Left lung (tissue), 4 donors: ENCODE measurements at regions not wholly inside any gene's neighbourhood (a gene's known extent, or its start where the extent isn't known, plus 50 kb on each side); places are given as distances from the start of the nearest gene placed in this dataset.

Experiments
- ATAC-seq: fragments of 200-7000 bp; cut with Tn5 transposase; one replicate; pipeline ENCODE4 v1.9.1; 2020; ENCODE audit warnings: moderate library complexity
- DNase-seq, 4 donors: peaks; one replicate each; pipeline ENCODE4 v3.0.0-alpha.2; 2013 to 2020
- H3K27ac ChIP-seq, 2 donors: fragments of 200-600 bp; sonication (generic) in 1 of 2; one replicate each; pipeline versions ENCODE4 v1.5.0 to v1.8.0; 2020 to 2021
- H3K27me3 ChIP-seq, 2 donors: fragments of 200-600 bp; sonication (generic) in 1 of 2; one replicate each; pipeline versions ENCODE4 v1.5.0 to v1.8.0; 2020 to 2021
- H3K36me3 ChIP-seq, 2 donors: fragments of 200-600 bp; sonication (generic) in 1 of 2; one replicate each; pipeline versions ENCODE4 v1.5.0 to v1.8.0; 2020 to 2021
- H3K4me1 ChIP-seq, 2 donors: fragments of 200-600 bp; one replicate each; pipeline ENCODE4 v1.8.0; 2021
- H3K4me3 ChIP-seq, 2 donors: fragments of 200-600 bp; sonication (generic) in 1 of 2; one replicate each; pipeline versions ENCODE4 v1.5.0 to v1.8.0; 2020 to 2021; ENCODE audit warnings: mild to moderate bottlenecking in 1 of 2
- H3K9me3 ChIP-seq, 2 donors: fragments of 200-600 bp; sonication (generic) in 1 of 2; one replicate each; pipeline versions ENCODE4 v1.5.0 to v1.8.0; 2020 to 2021
- intact Hi-C, 2 donors: fragments of 100-400 bp; cut with DNase I; formaldehyde crosslinking; loops; one replicate each; pipeline versions ENCODE4 v1.11.2 to v1.14.2; 2022
- TF ChIP-seq, protein P1 (sequence below), 2 donors: fragments of 200-600 bp; sonication (generic) in 1 of 2; IDR thresholded peaks; one replicate each; pipeline versions ENCODE4 v1.5.0 to v1.8.0; 2021; ENCODE audit warnings: antibody characterized with exemption in 2 of 2
- donor health status: DM: no; HTN: yes; CAD: no.
- donor health status: DM: no; HTN: no; CAD: no.

- H3K9me3 ChIP-seq = no peaks in the 10 kb centered on the region
- no peak overlapping the region for H3K4me3 ChIP-seq
- DNase-seq (no peak), ATAC-seq (no peak)
- H3K27ac ChIP-seq = no peak overlapping the region
- H3K36me3 ChIP-seq = no peaks in the 10 kb centered on the region
- TF ChIP-seq, protein P1, sequence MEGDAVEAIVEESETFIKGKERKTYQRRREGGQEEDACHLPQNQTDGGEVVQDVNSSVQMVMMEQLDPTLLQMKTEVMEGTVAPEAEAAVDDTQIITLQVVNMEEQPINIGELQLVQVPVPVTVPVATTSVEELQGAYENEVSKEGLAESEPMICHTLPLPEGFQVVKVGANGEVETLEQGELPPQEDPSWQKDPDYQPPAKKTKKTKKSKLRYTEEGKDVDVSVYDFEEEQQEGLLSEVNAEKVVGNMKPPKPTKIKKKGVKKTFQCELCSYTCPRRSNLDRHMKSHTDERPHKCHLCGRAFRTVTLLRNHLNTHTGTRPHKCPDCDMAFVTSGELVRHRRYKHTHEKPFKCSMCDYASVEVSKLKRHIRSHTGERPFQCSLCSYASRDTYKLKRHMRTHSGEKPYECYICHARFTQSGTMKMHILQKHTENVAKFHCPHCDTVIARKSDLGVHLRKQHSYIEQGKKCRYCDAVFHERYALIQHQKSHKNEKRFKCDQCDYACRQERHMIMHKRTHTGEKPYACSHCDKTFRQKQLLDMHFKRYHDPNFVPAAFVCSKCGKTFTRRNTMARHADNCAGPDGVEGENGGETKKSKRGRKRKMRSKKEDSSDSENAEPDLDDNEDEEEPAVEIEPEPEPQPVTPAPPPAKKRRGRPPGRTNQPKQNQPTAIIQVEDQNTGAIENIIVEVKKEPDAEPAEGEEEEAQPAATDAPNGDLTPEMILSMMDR (IDR thresholded peaks at IDR 0.05) = no peak
- intact Hi-C loops = no loop called here
- H3K27me3 ChIP-seq = no peaks in the 10 kb centered on the region
- H3K4me1 ChIP-seq = no peaks in the 10 kb centered on the region
Measured at GRCh38 chr13:47420568-47420967, 523.7 kb upstream of the HTR2A start.

DNA sequence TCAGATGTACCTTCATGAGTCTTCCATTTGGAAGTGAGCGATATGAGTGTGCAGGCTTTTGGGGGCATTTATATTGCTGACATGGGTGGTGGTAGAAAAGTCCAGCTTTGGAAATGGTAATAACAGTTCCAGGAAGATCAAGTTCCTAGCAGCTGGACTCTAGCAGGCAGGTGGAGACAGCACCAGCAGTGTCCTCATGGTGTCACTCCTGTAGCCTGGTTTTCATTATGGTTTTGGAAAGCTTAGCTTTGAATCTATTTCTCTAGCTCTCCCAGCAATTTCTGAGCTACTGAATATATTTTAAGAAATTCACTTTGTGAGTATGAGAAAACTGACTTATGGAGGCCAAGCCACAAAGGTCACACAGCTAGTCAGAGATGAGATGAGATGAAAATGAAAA lies 523.2 kb upstream of the HTR2A start:
- ATAC-seq (no peak), DNase-seq (no peak)
- H3K4me1 ChIP-seq = no peaks in the 10 kb centered on the region
- intact Hi-C loops = no loop called here
- no peak overlapping the region for H3K4me3 ChIP-seq
- no peaks in the 10 kb centered on the region for H3K36me3 ChIP-seq
- H3K9me3 ChIP-seq = no peaks in the 10 kb centered on the region
- TF ChIP-seq, protein P1 (IDR thresholded peaks at IDR 0.05) = no peak
- H3K27me3 ChIP-seq = no peaks in the 10 kb centered on the region
- no peak overlapping the region for H3K27ac ChIP-seq

DNA sequence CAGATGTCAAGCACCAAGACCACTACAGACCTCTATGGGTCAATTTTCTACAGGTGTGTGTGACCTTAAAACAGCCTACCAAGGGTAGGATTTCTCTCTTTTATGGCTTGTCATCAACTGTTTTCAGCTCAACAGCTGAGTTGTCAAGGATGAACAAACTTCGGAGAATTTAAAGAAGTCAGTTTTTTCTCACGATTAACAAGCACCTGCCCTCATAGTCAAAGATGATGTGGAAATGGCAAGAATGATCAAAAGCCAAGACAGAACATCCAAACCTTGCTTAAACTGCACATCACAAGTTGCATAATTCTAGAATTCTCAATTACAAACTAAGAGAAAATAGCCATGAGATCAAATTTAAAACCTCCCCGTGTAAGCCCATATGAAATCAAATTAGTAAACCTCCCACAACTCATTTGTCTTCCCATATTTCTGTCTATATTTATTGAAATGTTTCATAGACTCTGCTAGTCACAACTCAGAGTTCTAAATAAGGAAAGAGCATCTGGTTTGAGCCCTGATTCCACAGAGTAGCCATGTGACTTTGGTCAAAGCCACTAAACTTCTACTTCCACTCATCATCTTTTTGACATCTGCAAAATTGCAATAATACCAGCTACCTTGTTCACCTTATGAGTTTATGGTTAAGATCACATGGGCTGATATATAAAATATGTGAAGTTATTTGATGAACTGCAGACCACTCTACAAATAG lies 521.5 kb upstream of the HTR2A start:
- Histone ChIP-seq H3K9me3 (no peaks in the 10 kb centered on the region), H3K27ac (no peak overlapping the region), H3K27me3 (no peaks in the 10 kb centered on the region), H3K4me3 (no peak overlapping the region), H3K4me1 (no peaks in the 10 kb centered on the region), H3K36me3 (no peaks in the 10 kb centered on the region)
- TF ChIP-seq, protein P1 (IDR thresholded peaks at IDR 0.05) = no peak
- DNase-seq (no peak), ATAC-seq (no peak)
- intact Hi-C loops = no loop called here

DNA sequence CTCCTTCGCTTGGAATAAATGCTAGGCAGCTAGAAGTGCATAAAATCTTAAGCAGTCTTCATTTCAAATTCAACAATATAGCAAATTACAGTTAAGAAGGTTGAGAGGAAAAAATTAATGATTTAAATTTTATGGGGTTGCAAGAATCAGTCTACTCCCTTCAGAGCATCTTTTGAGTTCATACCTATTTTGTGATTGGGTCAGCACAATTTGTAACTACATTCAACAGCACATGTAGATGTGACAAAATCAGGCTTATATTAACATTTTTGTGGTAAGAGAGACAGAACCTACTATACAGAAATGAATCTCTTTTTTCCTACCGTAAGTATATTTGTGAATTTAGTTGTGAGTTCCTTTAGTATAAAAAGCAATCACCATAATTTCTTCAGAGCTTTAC lies 520.6 kb upstream of the HTR2A start:
- no peaks in the 10 kb centered on the region for H3K4me1 ChIP-seq
- intact Hi-C loops = no loop called here
- DNase-seq (no peak), ATAC-seq (no peak)
- H3K27me3 ChIP-seq = no peaks in the 10 kb centered on the region
- H3K4me3 ChIP-seq = no peak overlapping the region
- H3K9me3 ChIP-seq = no peaks in the 10 kb centered on the region
- TF ChIP-seq, protein P1 (IDR thresholded peaks at IDR 0.05) = no peak
- H3K27ac ChIP-seq = no peak overlapping the region
- H3K36me3 ChIP-seq = no peaks in the 10 kb centered on the region

- no peaks in the 10 kb centered on the region for H3K4me1 ChIP-seq
- ATAC-seq (no peak), DNase-seq (no peak)
- no peaks in the 10 kb centered on the region for H3K9me3 ChIP-seq
- H3K4me3 ChIP-seq = no peak overlapping the region
- no peak overlapping the region for H3K27ac ChIP-seq
- no peaks in the 10 kb centered on the region for H3K36me3 ChIP-seq
- intact Hi-C loops = no loop called here
- no peaks in the 10 kb centered on the region for H3K27me3 ChIP-seq
- TF ChIP-seq, protein P1 (IDR thresholded peaks at IDR 0.05) = no peak
Measured at GRCh38 chr13:47415048-47415447, 518.2 kb upstream of the HTR2A start.
